IMR-90 (cell line): ENCODE measurements at regions not wholly inside any gene's neighbourhood (a gene's known extent, or its start where the extent isn't known, plus 50 kb on each side); places are given as distances from the start of the nearest gene placed in this dataset.

ENCODE experiments used
- ATAC-seq: fragments of 200-7000 bp; cut with Tn5 transposase; 2 replicates; pipeline ENCODE4 v1.9.1; 2020; ENCODE audit warnings: low read depth, mild to moderate bottlenecking, moderate library complexity
- BruUV-seq: library from RNA; stranded (reverse); fragments of 400-500 nt; replicated peaks from 2 replicates; lab custom pipeline; 2021; lab: Mats Ljungman, UMichigan
- CTCF ChIA-PET: fragments of 300-600 bp; formaldehyde crosslinking; extraction: SDS; loops from one replicate; lab custom pipeline; 2021; ENCODE audit warnings: antibody characterized with exemption; lab: Yijun Ruan, JAX
- POLR2A ChIA-PET: fragments of 300-600 bp; sonication (Branson Sonifier 250); formaldehyde crosslinking; loops from one replicate; lab custom pipeline; 2022; ENCODE audit warnings: antibody characterized with exemption; ENCODE audit not compliant: unreplicated experiment; lab: Charles Lee
- DNase-seq: peaks from one replicate; pipeline ENCODE4 v3.0.0; 2013
- H2AFZ ChIP-seq: replicated peaks from 2 replicates; pipeline ENCODE3; 2013; ENCODE audit warnings: low read length, mild to moderate bottlenecking; ENCODE audit not compliant: poor library complexity
- H2AK5ac ChIP-seq: 2 replicates; pipeline ENCODE4 v1.6.1; 2013; ENCODE audit warnings: low read depth, low read length, inconsistent platforms
- H2AK9ac ChIP-seq: replicated peaks from 2 replicates; pipeline ENCODE3; 2013; ENCODE audit warnings: mild to moderate bottlenecking, low read depth, low read length, moderate library complexity; ENCODE audit not compliant: poor library complexity
- H2BK120ac ChIP-seq: 2 replicates; pipeline ENCODE4 v1.6.1; 2013; ENCODE audit warnings: low read depth, low read length, inconsistent platforms
- H2BK15ac ChIP-seq: 3 replicates; pipeline ENCODE4 v1.6.1; 2013; ENCODE audit warnings: low read depth, low read length, inconsistent platforms
- H2BK20ac ChIP-seq: 2 replicates; pipeline ENCODE4 v1.6.1; 2013; ENCODE audit warnings: low read depth, mild to moderate bottlenecking, inconsistent platforms, low read length, moderate library complexity
- H2BK5ac ChIP-seq: 2 replicates; pipeline ENCODE4 v1.6.1; 2013; ENCODE audit warnings: mild to moderate bottlenecking, low read depth, low read length, inconsistent platforms; ENCODE audit not compliant: poor library complexity, severe bottlenecking
- H3K14ac ChIP-seq: replicated peaks from 2 replicates; pipeline ENCODE4 v1.6.1; 2013; ENCODE audit warnings: low read depth, low read length, inconsistent platforms
- H3K18ac ChIP-seq: 2 replicates; pipeline ENCODE4 v1.6.1; 2013; ENCODE audit warnings: low read depth, low read length, control low read depth
- H3K23ac ChIP-seq: 2 replicates; pipeline ENCODE4 v1.6.1; 2013; ENCODE audit warnings: low read depth, low read length, inconsistent platforms
- H3K27ac ChIP-seq: 2 replicates; pipeline ENCODE4 v1.5.1; 2013; ENCODE audit warnings: mild to moderate bottlenecking, control low read depth, low read length; ENCODE audit not compliant: insufficient read depth
- H3K27me3 ChIP-seq: 2 replicates; pipeline ENCODE4 v1.6.1; 2013; ENCODE audit warnings: low read length; ENCODE audit not compliant: control insufficient read depth, insufficient read depth
- H3K36me3 ChIP-seq: 2 replicates; pipeline ENCODE4 v1.6.1; 2013; ENCODE audit warnings: low read length, mixed read lengths; ENCODE audit not compliant: control insufficient read depth, insufficient read depth
- H3K4ac ChIP-seq: 2 replicates; pipeline ENCODE4 v1.6.1; 2013; ENCODE audit warnings: low read depth, low read length, inconsistent platforms
- H3K4me1 ChIP-seq: 2 replicates; pipeline ENCODE4 v1.6.1; 2013; ENCODE audit warnings: low read length, mixed read lengths; ENCODE audit not compliant: control insufficient read depth, insufficient read depth
- H3K4me2 ChIP-seq: 2 replicates; pipeline ENCODE4 v1.6.1; 2013; ENCODE audit warnings: low read depth, mild to moderate bottlenecking, control low read depth, low read length, moderate library complexity
- H3K4me3 ChIP-seq: 2 replicates; pipeline ENCODE4 v1.5.1; 2013; ENCODE audit warnings: low read depth, mild to moderate bottlenecking, control low read depth, low read length, moderate library complexity; ENCODE audit not compliant: insufficient read depth
- H3K56ac ChIP-seq: 2 replicates; pipeline ENCODE4 v1.6.1; 2013; ENCODE audit warnings: low read length, inconsistent platforms; ENCODE audit not compliant: insufficient read depth; ENCODE audit errors: extremely low read depth
- H3K79me1 ChIP-seq, 2 experiments: 2 replicates each; pipeline ENCODE4 v1.6.1; 2013; ENCODE audit warnings: low read length in 2 of 2, inconsistent platforms in 1 of 2, low read depth in 1 of 2
- H3K9ac ChIP-seq: 2 replicates; pipeline ENCODE4 v1.6.1; 2013; ENCODE audit warnings: low read depth, low read length, control low read depth
- H3K9me1 ChIP-seq: 2 replicates; pipeline ENCODE4 v1.6.1; 2013; ENCODE audit warnings: low read length, inconsistent platforms; ENCODE audit not compliant: insufficient read depth
- H3K9me3 ChIP-seq: 2 replicates; pipeline ENCODE4 v1.6.1; 2013; ENCODE audit warnings: low read length; ENCODE audit not compliant: control insufficient read depth, insufficient read depth
- H4K20me1 ChIP-seq: 2 replicates; pipeline ENCODE4 v1.6.1; 2013; ENCODE audit warnings: low read length, inconsistent platforms; ENCODE audit not compliant: insufficient read depth
- H4K5ac ChIP-seq: 2 replicates; pipeline ENCODE4 v1.6.1; 2013; ENCODE audit warnings: mild to moderate bottlenecking, low read depth, low read length, control low read depth
- H4K8ac ChIP-seq, 2 experiments: 2 replicates each; pipeline ENCODE4 v1.6.1; 2013; ENCODE audit warnings: low read depth in 2 of 2, low read length in 2 of 2, control low read depth in 1 of 2, inconsistent platforms in 1 of 2
- H4K91ac ChIP-seq: 2 replicates; pipeline ENCODE4 v1.6.1; 2013; ENCODE audit warnings: low read depth, low read length, inconsistent platforms; ENCODE audit not compliant: insufficient read depth
- BHLHE40 ChIP-seq: fragments of 150-350 bp; IDR thresholded peaks from 2 replicates; pipeline ENCODE4 v1.6.1; 2016; ENCODE audit warnings: mild to moderate bottlenecking, low read depth, low read length
- CHD1 ChIP-seq: IDR thresholded peaks from 2 replicates; pipeline ENCODE4 v1.6.1; 2012; ENCODE audit warnings: low read depth, low read length, improper control_type of control experiment
- FOS ChIP-seq: fragments of 150-350 bp; IDR thresholded peaks from 2 replicates; pipeline ENCODE4 v1.6.1; 2016; ENCODE audit warnings: low read depth, low read length
- MAZ ChIP-seq: IDR thresholded peaks from 2 replicates; pipeline ENCODE4 v1.6.1; 2012; ENCODE audit warnings: low read depth, mild to moderate bottlenecking, low read length, improper control_type of control experiment, moderate library complexity, borderline replicate concordance
- MXI1 ChIP-seq: IDR thresholded peaks from 2 replicates; pipeline ENCODE4 v1.6.1; 2012; ENCODE audit warnings: low read depth, mild to moderate bottlenecking, low read length, moderate library complexity, borderline replicate concordance
- NFE2L2 ChIP-seq: fragments of 150-350 bp; IDR thresholded peaks from 2 replicates; pipeline ENCODE4 v1.6.1; 2016; ENCODE audit warnings: low read depth, mild to moderate bottlenecking, low read length
- POLR2A ChIP-seq: IDR thresholded peaks from 2 replicates; pipeline ENCODE4 v1.6.1; 2012; ENCODE audit warnings: mild to moderate bottlenecking, low read depth, low read length
- RCOR1 ChIP-seq: IDR thresholded peaks from 2 replicates; pipeline ENCODE4 v1.6.1; 2012; ENCODE audit warnings: mild to moderate bottlenecking, low read length, improper control_type of control experiment; ENCODE audit not compliant: insufficient replicate concordance
- RFX5 ChIP-seq: IDR thresholded peaks from 2 replicates; pipeline ENCODE4 v1.8.0; 2012; ENCODE audit warnings: low read depth, mild to moderate bottlenecking, low read length, moderate library complexity
- SMC3 ChIP-seq: fragments of 150-350 bp; IDR thresholded peaks from 2 replicates; pipeline ENCODE4 v1.6.1; 2016; ENCODE audit warnings: low read depth, mild to moderate bottlenecking, antibody characterized with exemption, low read length, moderate library complexity
- WGBS, 2 experiments: methylation state at CpG; one replicate each; pipeline versions ENCODE4 v1.1.5 to v1.1.7; 2013; ENCODE audit warnings: missing lambda C conversion rate in 2 of 2; ENCODE audit not compliant: insufficient read length in 1 of 2; ENCODE audit errors: extremely low coverage in 2 of 2; 5-methylcytosine and 5-hydroxymethylcytosine counted together
- dilution Hi-C: fragments of 300-500 bp; cut with HindIII; formaldehyde crosslinking; loops from one replicate; pipeline ENCODE4 v1.14.3; 2018; ENCODE audit warnings: low sequenced_read_pairs; ENCODE audit not compliant: unreplicated experiment
- in situ Hi-C: fragments of 300-500 bp; cut with MboI; formaldehyde crosslinking; loops from 3 replicates; pipeline ENCODE4 v1.14.3; 2019; ENCODE audit warnings: low sequenced_read_pairs, inconsistent platforms, mixed read lengths
- intact Hi-C: fragments of 100-400 bp; cut with micrococcal nuclease; formaldehyde crosslinking; loops from 2 replicates; pipeline ENCODE4 v1.10.0; 2022
- TF ChIP-seq, protein P1 (sequence below): conservative IDR thresholded peaks from 2 replicates; pipeline ENCODE4 v1.5.1; 2012; ENCODE audit warnings: mild to moderate bottlenecking, low read depth, low read length, improper control_type of control experiment

DNA sequence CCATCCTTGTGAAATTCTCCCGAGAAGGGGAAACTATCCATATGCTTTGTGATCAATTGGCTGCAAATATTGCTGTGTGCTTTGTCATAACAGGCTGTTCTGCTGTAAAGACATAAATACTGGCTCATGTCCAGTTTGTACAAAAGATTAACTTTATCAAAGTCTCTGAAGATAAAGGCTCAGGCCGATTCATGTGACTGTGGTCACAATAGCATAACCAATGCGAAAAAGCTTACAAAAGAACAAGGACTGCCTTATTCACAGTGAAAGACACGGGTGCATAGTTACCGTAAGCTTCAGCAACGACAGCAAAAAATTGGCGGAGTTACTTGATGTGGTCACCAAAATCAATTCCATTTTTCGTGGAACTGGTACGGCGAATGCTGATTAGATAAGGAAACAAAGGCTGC is 173.6 kb upstream of the CHRM3 start:
- Histone ChIP-seq H3K27me3 (no peaks in the 10 kb centered on the region), H3K14ac (no peak overlapping the region), H3K27ac (no peak overlapping the region), H3K56ac (no peak overlapping the region), H4K91ac (no peak overlapping the region), H3K4me3 (no peak overlapping the region), H3K18ac (no peak overlapping the region), H2BK5ac (no peak overlapping the region), H2BK120ac (no peak overlapping the region), H3K9me3 (peaks cover 4% of the 10 kb centered on the region; the same call in 1 of the 2 replicates), H2AK5ac (no peak overlapping the region), H4K5ac (no peak overlapping the region), H3K4me2 (no peak overlapping the region), H2BK15ac (no peak overlapping the region), H3K4ac (no peak overlapping the region), H3K23ac (no peak overlapping the region), H3K4me1 (no peaks in the 10 kb centered on the region), H3K9me1 (no peaks in the 10 kb centered on the region), H2AK9ac (no peak overlapping the region), H3K36me3 (no peaks in the 10 kb centered on the region), H3K79me1 (no peaks in the 10 kb centered on the region), H2AFZ (no peak overlapping the region), H2BK20ac (no peak overlapping the region), H3K9ac (no peak overlapping the region), H4K8ac (no peak overlapping the region), H4K20me1 (no peaks in the 10 kb centered on the region)
- WGBS, 2 experiments: 31% methylated on average over 4 of the region's 10 CpGs; no CpG with 5 or more reads in 1 of the 2 experiments
- ATAC-seq: no peak
- POLR2A ChIA-PET: no interaction called here
- DNase-seq: no peak
- no TSS peak for BruUV-seq
- in situ Hi-C loops: no loop called here
- TF ChIP-seq RCOR1 (no peak), RFX5 (no peak), BHLHE40 (no peak), CHD1 (no peak), POLR2A (no peak), MAZ (no peak), SMC3 (no peak), MXI1 (no peak), FOS (no peak), NFE2L2 (no peak)
- TF ChIP-seq, protein P1, sequence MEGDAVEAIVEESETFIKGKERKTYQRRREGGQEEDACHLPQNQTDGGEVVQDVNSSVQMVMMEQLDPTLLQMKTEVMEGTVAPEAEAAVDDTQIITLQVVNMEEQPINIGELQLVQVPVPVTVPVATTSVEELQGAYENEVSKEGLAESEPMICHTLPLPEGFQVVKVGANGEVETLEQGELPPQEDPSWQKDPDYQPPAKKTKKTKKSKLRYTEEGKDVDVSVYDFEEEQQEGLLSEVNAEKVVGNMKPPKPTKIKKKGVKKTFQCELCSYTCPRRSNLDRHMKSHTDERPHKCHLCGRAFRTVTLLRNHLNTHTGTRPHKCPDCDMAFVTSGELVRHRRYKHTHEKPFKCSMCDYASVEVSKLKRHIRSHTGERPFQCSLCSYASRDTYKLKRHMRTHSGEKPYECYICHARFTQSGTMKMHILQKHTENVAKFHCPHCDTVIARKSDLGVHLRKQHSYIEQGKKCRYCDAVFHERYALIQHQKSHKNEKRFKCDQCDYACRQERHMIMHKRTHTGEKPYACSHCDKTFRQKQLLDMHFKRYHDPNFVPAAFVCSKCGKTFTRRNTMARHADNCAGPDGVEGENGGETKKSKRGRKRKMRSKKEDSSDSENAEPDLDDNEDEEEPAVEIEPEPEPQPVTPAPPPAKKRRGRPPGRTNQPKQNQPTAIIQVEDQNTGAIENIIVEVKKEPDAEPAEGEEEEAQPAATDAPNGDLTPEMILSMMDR: no peak
- dilution Hi-C loops: no loop called here
- CTCF ChIA-PET: no interaction called here
- intact Hi-C loops: no loop called here
